22Rv1 (cell line): ENCODE measurements at regions not wholly inside any gene's neighbourhood (a gene's known extent, or its start where the extent isn't known, plus 50 kb on each side); places are given as distances from the start of the nearest gene placed in this dataset.

ENCODE experiments used
- ZFX ChIP-seq: fragments of 450-650 bp; IDR thresholded peaks from 2 replicates; pipeline ENCODE4 v1.6.1; 2017; ENCODE audit warnings: antibody characterized with exemption, borderline replicate concordance
- TF ChIP-seq, protein P1 (sequence below): fragments of 450-650 bp; IDR thresholded peaks from 2 replicates; pipeline ENCODE4 v1.5.1; 2017; ENCODE audit warnings: mild to moderate bottlenecking

DNA sequence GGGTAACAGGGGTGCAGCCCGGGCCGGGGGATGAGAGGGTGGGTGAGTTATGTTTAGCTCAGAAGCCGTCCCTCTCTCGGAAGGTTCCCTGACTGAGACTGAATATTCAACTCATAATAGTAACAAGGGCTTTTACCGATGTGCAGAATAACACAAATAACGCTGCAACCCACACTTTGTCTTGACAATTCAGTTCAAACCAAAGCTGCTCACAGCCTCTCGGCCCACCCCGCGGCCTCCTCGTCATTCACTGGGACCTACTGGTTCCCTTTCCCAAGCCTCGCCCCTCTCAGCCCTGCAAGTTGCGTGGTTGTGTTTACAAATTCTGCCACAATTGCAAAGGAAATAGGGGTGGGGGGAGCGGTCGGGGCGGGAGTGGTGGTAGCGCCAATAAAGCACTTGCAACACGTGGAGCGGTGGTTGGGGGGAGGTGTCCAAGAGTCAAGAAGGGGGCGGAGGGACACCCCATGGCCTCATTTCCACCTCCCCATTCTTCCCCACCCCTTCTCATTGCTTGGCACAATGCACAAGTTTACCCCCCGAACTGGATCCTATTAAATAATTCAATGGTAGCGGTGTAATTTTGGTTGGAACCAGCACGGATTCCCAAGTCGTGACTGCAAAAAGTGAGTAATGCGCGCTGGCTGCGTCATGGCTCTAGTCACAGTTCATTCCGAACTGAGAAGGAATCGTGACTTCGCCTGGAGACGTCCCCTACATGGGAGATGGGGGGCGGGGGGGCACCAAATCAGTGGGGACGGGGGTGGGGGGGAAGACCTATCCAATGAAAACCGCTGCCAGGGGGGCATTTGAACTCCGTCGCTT is 102.0 kb upstream of the HSD17B12 start:
- TF ChIP-seq, protein P1, sequence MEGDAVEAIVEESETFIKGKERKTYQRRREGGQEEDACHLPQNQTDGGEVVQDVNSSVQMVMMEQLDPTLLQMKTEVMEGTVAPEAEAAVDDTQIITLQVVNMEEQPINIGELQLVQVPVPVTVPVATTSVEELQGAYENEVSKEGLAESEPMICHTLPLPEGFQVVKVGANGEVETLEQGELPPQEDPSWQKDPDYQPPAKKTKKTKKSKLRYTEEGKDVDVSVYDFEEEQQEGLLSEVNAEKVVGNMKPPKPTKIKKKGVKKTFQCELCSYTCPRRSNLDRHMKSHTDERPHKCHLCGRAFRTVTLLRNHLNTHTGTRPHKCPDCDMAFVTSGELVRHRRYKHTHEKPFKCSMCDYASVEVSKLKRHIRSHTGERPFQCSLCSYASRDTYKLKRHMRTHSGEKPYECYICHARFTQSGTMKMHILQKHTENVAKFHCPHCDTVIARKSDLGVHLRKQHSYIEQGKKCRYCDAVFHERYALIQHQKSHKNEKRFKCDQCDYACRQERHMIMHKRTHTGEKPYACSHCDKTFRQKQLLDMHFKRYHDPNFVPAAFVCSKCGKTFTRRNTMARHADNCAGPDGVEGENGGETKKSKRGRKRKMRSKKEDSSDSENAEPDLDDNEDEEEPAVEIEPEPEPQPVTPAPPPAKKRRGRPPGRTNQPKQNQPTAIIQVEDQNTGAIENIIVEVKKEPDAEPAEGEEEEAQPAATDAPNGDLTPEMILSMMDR = no peak
- TF ChIP-seq ZFX = no peak
